ENCODE measurements at regions not wholly inside any gene's neighbourhood (a gene's known extent, or its start where the extent isn't known, plus 50 kb on each side); places are given as distances from the start of the nearest gene placed in this dataset.

GRCh38 chr9:107387409-107387808 is 102.2 kb downstream of the KLF4 start:
- TF ChIP-seq CTCF (conservative IDR thresholded peaks at IDR 0.05; ENCODE audit: low read depth, low read length) (no peak), EZH2 (IDR thresholded peaks at IDR 0.05; ENCODE audit: borderline replicate concordance, low read depth, low read length, poor library complexity, severe bottlenecking) (no peak)
